T-helper 2 cell treated with Interferon-gamma antibody and Interleukin-4, amounts not matched to agents 5 μg/mL and 100 μg/mL, for 36 hours (primary cell): ENCODE measurements at regions not wholly inside any gene's neighbourhood (a gene's known extent, or its start where the extent isn't known, plus 50 kb on each side); places are given as distances from the start of the nearest gene placed in this dataset.

Source experiments
- DNase-seq: peaks from one replicate; pipeline ENCODE4 v3.0.0; 2021; ENCODE audit warnings: low spot score
- H3K27ac Mint-ChIP-seq: one replicate; pipeline ENCODE4 v1.8.0; 2021; ENCODE audit warnings: mild to moderate bottlenecking, mixed read lengths
- H3K27me3 Mint-ChIP-seq: one replicate; pipeline ENCODE4 v1.8.0; 2021; ENCODE audit warnings: low read depth, mixed read lengths
- H3K36me3 Mint-ChIP-seq: one replicate; pipeline ENCODE4 v1.8.0; 2021; ENCODE audit warnings: low read depth, mixed read lengths
- H3K4me1 Mint-ChIP-seq: one replicate; pipeline ENCODE4 v1.8.0; 2021; ENCODE audit warnings: low read depth, mixed read lengths
- H3K4me3 Mint-ChIP-seq: one replicate; pipeline ENCODE4 v1.8.0; 2022; ENCODE audit warnings: mild to moderate bottlenecking, moderate library complexity, mixed read lengths
- H3K9me3 Mint-ChIP-seq: one replicate; pipeline ENCODE4 v1.8.0; 2021; ENCODE audit warnings: mixed read lengths

DNA sequence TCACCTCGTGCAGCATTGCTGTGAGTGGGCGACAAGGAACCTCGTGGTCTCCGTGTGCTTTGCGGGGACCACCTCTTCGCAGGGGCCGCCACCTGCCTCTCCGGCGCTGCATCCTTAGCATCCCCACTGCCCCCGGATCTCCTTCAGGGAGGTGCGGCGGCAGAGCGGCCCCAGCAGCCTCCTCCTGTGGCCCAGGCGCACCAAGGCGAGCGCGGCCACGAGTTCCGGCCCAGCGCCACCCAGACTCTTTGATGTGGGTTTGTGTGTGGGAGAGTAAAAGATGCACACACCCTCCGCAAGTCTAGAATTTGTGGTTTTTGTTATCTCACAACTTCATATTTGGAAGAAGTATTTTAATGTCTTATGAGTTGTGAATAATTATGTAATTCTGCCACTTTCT, 118.8 kb upstream of the DIO3 start:
- Mint-ChIP-seq H3K4me1 (peaks cover 13% of the 10 kb centered on the region), H3K4me3 (peak overlapping the region; percentile 41), H3K36me3 (no peaks in the 10 kb centered on the region), H3K9me3 (no peaks in the 10 kb centered on the region), H3K27me3 (peaks cover 76% of the 10 kb centered on the region), H3K27ac (peak overlapping the region; percentile 10)
- DNase-seq = peak; percentile 72

DNA sequence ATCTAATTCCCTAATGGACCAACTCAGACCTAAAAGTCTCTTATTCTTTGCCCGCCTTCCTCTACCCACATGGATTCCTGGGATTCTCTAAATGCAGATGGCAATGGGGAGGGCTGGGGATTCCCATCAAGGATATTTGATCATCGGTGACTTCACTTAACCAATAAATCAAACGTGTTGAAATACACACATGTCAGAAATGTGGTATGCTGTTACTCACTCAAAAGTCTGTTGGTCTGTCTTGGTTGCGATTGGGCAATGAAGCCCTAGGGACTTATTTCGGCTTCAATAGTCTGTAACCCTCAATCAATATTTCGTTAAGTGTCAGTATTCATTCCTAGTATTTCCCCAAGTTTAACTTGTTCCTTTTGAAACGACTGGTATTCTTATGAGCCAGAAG, 117.2 kb upstream of the DIO3 start:
- Mint-ChIP-seq H3K4me3 (no peak overlapping the region), H3K9me3 (no peaks in the 10 kb centered on the region), H3K36me3 (no peaks in the 10 kb centered on the region), H3K27ac (no peak overlapping the region), H3K4me1 (peaks cover 13% of the 10 kb centered on the region), H3K27me3 (peaks cover 74% of the 10 kb centered on the region)
- no peak for DNase-seq

DNA sequence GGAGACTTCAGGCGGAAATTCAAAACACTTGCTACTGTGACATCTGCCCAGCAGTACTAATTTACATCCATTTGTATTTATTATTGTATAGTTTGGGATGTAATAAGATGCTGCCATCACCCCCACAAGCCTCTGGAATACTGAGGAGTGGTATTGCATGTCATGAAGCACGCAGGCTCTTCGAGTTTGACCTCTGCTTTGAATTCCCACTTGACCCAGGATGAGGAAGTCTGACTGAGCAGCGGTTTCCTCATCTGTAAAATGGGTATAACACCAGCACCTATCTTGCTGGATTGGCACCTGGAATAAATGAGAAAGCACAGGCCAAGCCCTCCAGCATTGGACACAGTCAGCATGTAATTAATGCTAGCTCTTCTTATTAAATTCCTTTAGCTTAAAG, 116.0 kb upstream of the DIO3 start:
- no peaks in the 10 kb centered on the region for H3K36me3 Mint-ChIP-seq
- H3K4me1 Mint-ChIP-seq = peaks cover 13% of the 10 kb centered on the region
- no peak overlapping the region for H3K4me3 Mint-ChIP-seq
- DNase-seq = no peak
- no peaks in the 10 kb centered on the region for H3K9me3 Mint-ChIP-seq
- peaks cover 72% of the 10 kb centered on the region for H3K27me3 Mint-ChIP-seq
- no peak overlapping the region for H3K27ac Mint-ChIP-seq

DNA sequence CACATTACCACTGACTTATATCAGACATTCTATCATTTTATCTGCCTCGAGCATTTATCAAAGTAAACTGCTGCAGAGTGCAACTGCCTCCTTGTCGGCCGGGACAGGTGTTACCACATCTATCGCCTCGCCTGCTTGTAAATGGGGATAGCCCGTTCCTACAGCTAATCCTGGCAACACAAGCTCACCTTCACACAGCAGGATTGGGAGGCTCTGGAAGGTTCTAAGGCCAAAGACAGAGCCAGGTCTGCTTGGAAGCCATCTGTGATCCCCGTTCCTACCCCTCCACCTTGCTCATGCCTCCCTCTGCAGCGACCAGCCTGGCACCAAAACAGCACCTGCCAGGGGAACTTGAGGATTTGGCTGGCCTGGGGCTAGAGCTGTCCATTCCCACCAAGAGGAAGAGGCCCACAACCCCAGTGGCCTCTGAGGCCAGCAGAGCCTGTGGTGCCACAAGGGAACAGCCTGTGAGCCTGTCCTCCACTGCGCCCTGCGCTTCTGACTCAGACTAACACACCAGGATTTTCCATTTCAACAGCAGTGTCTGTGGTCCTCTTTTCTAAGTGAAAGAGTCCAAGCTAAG, 114.8 kb upstream of the DIO3 start:
- Mint-ChIP-seq H3K4me1 (peaks cover 13% of the 10 kb centered on the region), H3K4me3 (no peak overlapping the region), H3K36me3 (no peaks in the 10 kb centered on the region), H3K27me3 (peaks cover 70% of the 10 kb centered on the region), H3K9me3 (no peaks in the 10 kb centered on the region), H3K27ac (no peak overlapping the region)
- no peak for DNase-seq

DNA sequence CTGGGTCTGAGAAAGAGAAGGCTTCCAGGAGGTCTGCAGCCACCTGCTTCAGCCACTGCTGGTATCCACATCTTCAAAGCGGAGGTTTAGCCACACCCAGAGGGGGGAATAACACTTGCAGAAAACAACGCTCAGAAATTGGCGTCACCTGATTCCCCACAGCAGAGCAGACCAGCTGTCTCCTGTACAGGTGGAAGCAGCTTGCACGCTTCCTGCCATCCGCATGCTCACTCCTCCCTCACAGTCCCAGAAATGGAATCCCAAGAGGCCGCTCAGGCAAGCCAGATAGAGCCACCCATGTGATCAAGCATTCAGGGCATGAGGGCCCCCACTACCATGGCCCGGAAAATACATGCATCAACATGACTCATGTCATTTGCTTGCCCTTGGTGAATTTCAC, 112.2 kb upstream of the DIO3 start:
- no peak for DNase-seq
- Mint-ChIP-seq H3K27me3 (peaks cover 74% of the 10 kb centered on the region), H3K4me3 (no peak overlapping the region), H3K4me1 (no peaks in the 10 kb centered on the region), H3K36me3 (no peaks in the 10 kb centered on the region), H3K27ac (no peak overlapping the region), H3K9me3 (no peaks in the 10 kb centered on the region)

DNA sequence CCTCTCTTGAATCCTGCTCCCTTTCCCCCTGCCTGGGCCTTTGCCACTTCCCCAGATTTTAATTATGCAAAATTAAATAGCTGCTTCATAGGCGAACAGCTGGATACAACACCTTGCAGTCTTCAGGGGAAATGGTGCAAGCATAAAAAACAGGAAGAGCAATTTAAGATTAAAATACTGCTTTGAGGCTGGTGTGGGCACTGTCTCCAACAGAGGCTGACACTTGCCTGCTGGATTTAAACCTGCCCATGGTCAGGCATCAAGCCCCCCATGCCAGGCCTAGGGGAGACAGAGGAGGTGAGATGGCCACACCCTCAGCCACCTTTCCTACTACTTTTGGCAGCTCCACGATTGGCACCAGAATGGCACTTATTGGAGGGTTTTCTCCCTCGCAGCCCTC, 110.1 kb upstream of the DIO3 start:
- Mint-ChIP-seq H3K4me1 (no peaks in the 10 kb centered on the region), H3K4me3 (no peak overlapping the region), H3K36me3 (no peaks in the 10 kb centered on the region), H3K9me3 (no peaks in the 10 kb centered on the region), H3K27ac (no peak overlapping the region), H3K27me3 (peaks cover 83% of the 10 kb centered on the region)
- DNase-seq = no peak

DNA sequence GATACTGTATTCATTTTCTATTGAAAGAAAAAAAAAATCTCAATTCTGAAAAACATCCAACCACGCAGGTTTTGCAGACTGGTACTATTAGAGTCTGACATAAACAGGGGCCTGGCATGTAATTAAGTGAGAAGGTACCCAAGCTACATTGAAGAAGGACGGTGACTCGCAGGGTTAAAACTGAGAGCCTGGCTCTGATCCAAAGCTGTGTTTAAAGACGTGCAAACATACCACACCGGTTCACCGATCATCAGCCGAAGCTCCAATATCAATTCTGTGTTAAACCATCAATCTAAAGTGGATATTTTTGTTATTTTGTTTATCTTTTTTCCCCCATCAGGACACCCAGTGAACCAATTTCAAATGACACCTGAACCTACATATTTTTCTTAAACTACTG, 108.1 kb upstream of the DIO3 start:
- peaks cover 78% of the 10 kb centered on the region for H3K27me3 Mint-ChIP-seq
- no peak overlapping the region for H3K4me3 Mint-ChIP-seq
- no peaks in the 10 kb centered on the region for H3K4me1 Mint-ChIP-seq
- H3K27ac Mint-ChIP-seq = no peak overlapping the region
- no peaks in the 10 kb centered on the region for H3K9me3 Mint-ChIP-seq
- H3K36me3 Mint-ChIP-seq = no peaks in the 10 kb centered on the region
- no peak for DNase-seq

DNA sequence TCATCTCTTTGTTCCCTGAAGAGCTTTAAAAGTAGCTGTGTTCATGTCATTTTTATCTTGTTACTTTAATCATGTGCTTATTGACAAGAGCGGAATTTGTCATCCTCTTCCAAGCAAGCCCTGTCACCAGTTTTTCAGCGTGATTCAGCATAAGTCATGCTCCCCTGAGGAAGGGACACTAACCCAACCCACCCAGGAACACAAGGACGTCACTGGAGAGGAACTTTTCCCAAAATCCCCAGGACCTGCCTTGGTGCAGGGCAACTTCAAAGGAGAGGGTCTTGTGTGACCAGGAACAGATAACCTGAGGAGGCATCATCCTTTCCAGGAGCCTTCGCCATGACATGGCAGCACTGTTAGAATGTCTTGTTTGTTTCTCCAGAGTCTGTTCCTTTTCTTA, 107.1 kb upstream of the DIO3 start:
- H3K4me1 Mint-ChIP-seq = no peaks in the 10 kb centered on the region
- no peak overlapping the region for H3K27ac Mint-ChIP-seq
- no peaks in the 10 kb centered on the region for H3K36me3 Mint-ChIP-seq
- H3K27me3 Mint-ChIP-seq = peaks cover 72% of the 10 kb centered on the region
- no peak for DNase-seq
- no peak overlapping the region for H3K4me3 Mint-ChIP-seq
- H3K9me3 Mint-ChIP-seq = no peaks in the 10 kb centered on the region

DNA sequence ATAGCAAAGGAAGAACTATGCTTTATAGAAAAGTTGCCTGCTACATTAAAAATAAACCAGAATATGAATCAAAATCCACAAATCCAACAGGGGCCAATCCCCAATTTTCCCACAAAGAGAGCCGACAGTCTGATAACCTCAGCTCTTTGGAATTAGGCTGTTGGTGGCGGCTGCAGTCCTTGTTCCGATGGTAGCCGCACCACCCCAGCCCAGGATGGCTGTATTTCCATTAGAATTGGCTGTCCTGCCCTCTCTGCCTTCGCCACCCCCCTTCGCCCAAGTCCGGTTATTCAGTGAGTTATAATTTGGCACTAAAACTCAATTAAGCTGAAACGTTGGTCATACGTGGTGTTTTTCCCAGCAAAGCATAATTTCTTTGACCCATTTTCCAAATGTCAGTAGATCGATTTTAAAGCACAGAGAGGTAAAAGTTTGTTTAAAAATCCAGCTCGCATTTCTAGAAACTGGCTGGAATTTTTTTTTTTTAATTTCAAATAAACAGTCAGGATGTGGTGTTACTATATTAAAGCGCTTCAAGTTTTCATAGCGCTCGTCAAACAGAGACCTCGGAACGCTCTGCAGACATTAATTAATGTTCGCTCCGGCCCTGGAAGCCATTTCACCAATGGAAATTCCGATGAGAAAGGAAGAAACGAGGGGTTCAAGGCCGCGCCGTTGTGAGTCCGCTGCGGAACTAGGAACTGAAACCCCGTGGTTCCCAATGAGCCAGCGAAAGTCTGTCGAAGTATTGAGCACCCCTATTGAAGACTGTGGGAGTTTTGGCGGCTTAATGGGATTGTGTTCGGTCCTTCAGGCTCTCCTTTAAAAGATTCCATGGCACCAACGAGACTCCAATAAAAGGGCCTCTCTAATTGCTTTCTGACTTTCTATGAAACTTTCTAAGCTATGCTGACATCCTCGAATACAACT, 104.8 kb upstream of the DIO3 start:
- Mint-ChIP-seq H3K27ac (no peak overlapping the region), H3K4me3 (no peak overlapping the region), H3K27me3 (peaks cover 72% of the 10 kb centered on the region), H3K9me3 (no peaks in the 10 kb centered on the region), H3K4me1 (no peaks in the 10 kb centered on the region), H3K36me3 (no peaks in the 10 kb centered on the region)
- no peak for DNase-seq

DNA sequence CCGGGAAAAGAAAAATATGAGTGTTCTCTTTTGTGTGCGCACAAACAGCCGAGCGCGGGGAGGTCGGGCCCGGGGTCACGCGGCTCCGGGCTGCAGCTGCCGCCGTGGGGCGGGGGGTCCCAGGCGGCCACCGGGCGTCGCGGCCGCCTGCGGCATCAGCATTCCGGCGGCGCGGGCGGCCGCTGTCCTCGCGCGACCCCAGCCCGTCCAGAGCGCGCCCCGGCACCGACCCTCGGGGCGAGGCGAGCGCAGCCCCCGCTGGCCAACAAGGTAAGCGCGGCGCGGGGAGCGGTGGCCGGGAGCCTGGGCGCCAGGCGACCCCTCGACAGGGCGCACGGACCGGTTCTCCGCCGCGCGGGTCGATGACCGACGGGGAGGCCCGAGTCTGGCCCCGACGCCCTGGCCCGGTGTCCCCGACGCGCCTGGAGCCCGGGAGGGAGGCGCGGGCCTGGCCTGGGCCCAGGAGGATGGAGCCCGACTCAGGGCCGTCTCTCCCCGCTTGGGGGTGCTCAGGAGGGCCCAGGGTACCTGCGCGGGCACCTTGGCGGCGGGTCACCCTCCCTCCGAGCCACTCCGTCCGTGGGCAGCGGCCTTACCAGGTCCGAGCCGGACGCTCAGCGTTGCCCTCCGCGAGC, 103.9 kb upstream of the DIO3 start:
- Mint-ChIP-seq H3K36me3 (no peaks in the 10 kb centered on the region), H3K9me3 (no peaks in the 10 kb centered on the region), H3K4me1 (no peaks in the 10 kb centered on the region), H3K27ac (no peak overlapping the region), H3K4me3 (no peak overlapping the region), H3K27me3 (peaks cover 69% of the 10 kb centered on the region)
- DNase-seq = no peak

DNA sequence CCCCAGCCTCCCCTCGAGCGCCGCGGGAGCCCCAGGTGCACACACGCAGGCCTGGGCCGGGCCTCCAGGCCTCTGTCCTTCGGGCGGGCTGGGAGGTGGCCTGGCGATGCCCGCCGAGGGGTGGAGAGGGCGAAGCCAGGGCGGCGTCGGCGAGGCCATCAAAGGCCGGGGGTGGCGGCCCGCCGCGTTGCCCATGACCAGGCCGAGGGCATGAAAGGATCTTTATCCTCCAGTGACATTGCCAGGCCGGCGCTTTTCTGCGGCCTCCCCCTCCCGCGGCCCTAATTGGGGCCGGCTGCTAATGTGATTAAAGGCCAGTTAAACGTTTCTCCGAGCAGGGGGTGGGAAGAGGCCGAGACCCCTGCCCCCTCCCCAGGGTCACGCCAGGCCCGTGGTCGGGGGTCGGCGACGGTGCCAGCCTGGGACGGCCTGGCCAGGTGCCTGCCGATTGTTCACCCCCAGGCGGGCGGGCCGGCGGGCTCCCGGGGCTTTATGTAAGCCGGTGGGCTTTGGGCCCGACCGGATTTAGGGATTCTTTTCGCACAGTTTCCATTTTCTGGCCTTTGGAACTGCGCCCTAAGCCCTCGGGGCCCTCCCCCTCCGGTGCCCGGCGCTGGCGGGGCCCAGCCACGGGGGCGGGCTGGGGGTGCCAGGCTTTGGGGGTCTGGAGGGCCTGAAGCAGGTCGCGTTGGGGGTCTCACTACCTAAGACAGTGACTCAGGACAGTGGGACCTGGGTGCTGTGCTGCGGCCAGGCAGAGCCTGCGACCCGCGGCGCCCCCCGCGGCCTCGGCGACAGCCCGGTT, 103.2 kb upstream of the DIO3 start:
- H3K27ac Mint-ChIP-seq = no peak overlapping the region
- H3K27me3 Mint-ChIP-seq = peaks cover 62% of the 10 kb centered on the region
- no peaks in the 10 kb centered on the region for H3K9me3 Mint-ChIP-seq
- H3K4me1 Mint-ChIP-seq = no peaks in the 10 kb centered on the region
- DNase-seq = no peak
- no peak overlapping the region for H3K4me3 Mint-ChIP-seq
- H3K36me3 Mint-ChIP-seq = no peaks in the 10 kb centered on the region

DNA sequence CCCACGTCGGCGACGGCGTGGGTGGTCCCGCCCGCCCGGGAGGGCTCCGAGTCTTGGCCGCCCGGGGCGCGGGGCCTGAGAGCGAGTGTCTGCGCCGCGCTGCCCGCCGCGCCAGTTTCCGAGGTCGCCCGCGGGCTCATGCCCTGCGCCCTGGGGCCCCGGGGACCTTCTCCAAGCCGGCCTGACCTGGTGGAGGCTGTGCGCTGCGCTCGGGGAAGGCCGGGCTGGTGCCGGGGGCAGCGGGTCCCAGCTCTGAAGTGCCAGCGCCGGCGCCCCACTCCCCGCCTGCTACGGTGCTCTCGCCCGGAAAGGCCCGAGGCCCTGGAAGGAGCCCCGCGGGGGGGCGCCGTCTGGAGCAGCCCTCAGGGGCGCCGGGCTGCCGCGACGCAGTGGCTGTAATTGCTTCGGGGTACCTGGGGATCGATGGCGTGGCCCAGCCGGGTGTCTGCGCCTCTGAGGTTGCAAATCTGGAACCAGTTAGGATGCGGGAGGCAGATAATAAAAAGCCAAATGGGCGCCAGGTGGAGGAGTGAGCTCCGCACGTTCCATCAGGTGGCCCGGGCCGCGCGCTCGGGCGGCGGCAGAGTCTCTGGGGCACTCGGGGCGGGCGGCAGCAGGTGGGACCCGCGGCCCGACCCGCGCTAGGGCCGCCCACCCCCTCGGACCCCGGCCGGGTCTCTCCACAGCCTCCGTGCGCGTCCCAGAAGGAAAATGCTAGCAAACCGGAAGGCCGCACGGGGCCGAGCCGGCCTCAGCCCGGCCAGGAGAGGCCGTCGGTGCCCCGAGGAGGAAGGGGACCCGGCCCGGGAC, 102.3 kb upstream of the DIO3 start:
- Mint-ChIP-seq H3K27me3 (peaks cover 54% of the 10 kb centered on the region), H3K4me1 (no peaks in the 10 kb centered on the region), H3K36me3 (no peaks in the 10 kb centered on the region), H3K4me3 (no peak overlapping the region), H3K27ac (no peak overlapping the region), H3K9me3 (no peaks in the 10 kb centered on the region)
- no peak for DNase-seq

DNA sequence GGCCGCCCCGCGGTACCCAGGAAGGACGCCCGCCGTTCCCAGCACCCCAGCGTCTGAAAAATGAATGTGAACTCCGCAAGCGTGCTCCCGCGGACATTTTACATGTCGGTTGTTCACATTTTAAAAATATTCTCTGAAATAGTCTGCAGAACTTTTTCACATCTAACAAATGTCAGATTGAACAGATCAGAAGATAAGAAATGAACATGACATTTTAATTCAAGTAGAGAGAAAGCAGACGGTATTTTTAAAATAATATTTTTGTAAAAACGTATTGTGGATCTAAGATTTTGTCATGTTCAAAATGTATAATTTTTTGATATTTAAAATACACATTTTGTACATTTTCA, 101.8 kb upstream of the DIO3 start:
- Mint-ChIP-seq H3K4me3 (no peak overlapping the region), H3K36me3 (no peaks in the 10 kb centered on the region), H3K27ac (no peak overlapping the region), H3K9me3 (no peaks in the 10 kb centered on the region), H3K4me1 (no peaks in the 10 kb centered on the region), H3K27me3 (peaks cover 49% of the 10 kb centered on the region)
- DNase-seq = no peak
